ENCODE measurements at regions not wholly inside any gene's neighbourhood (a gene's known extent, or its start where the extent isn't known, plus 50 kb on each side); places are given as distances from the start of the nearest gene placed in this dataset.

DNA sequence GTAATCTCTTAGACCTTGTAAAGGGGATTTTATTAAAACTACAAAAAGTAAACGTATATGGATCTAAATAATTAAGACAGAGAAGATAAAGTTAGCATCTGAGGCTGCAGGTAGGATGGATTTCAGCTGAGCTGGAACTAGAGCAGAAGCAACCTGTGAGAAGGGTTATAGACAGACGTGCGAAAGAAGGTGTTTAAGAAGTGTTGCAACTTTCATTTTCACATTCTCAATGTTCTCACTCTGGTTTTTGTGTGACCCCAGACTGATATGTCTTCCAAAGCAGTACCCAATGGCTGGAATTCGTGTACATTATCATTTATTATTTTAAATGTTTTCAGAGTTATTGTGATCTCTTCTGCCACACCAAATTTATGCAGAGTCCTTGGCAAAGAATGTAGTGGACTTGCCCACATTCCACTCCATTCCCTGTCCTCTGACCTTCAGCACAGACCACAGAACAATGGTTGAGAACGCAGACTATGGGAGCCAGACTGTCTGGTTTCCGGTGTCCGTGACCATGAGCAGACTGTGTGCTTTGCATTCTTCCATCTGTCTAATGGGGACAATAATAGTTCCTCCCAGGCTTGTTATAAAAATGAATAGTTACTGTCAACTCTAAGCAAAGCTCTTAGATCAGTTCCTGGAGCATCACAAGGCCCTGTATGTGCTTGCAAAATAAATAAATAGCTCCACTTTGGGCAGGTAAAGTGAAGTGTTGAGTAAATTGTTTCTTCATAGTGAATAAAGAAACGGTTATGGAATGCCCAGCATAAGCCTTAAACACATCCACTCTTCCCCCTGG lies 140.6 kb upstream of the SAMSN1 start:
- peak overlapping the region; percentile 15 to 87 (median 70) for H3K4me3 Mint-ChIP-seq
- DNase-seq, result peak in 1 of 5 donors; percentile 7
- peaks cover 0 to 13% (median 0%) of the 10 kb centered on the region in 3 donors for H3K36me3 Mint-ChIP-seq
- CTCF ChIA-PET, result no interaction called here
- H3K27me3 Mint-ChIP-seq, result peaks cover 0 to 2% of the 10 kb centered on the region in 2 donors
- Histone ChIP-seq H3K4me1 (ENCODE audit: insufficient read depth, low read length) (peaks cover 10% of the 10 kb centered on the region), H3K27ac (ENCODE audit: low read depth, low read length) (no peak overlapping the region), H3K36me3 (ENCODE audit: insufficient read depth, low read length) (no peaks in the 10 kb centered on the region), H3K27me3 (ENCODE audit: insufficient read depth, low read length, poor library complexity, severe bottlenecking) (no peaks in the 10 kb centered on the region), H3K4me3 (ENCODE audit: low read length) (no peak overlapping the region), H3K9me3 (ENCODE audit: low read length) (no peaks in the 10 kb centered on the region)
- H3K9me3 Mint-ChIP-seq, result no peaks in the 10 kb centered on the region
- peaks cover 22 to 38% (median 29%) of the 10 kb centered on the region in 3 donors for H3K4me1 Mint-ChIP-seq
- POLR2A ChIA-PET, result interaction anchor here (1.0 to 1.1 kb wide), 2 partner anchors 11 to 12 kb away, joined by 3 to 4 read pairs; no protein-coding TSS in a partner anchor
- peak overlapping the region; percentile 2 to 81 (median 60) for H3K27ac Mint-ChIP-seq

DNA sequence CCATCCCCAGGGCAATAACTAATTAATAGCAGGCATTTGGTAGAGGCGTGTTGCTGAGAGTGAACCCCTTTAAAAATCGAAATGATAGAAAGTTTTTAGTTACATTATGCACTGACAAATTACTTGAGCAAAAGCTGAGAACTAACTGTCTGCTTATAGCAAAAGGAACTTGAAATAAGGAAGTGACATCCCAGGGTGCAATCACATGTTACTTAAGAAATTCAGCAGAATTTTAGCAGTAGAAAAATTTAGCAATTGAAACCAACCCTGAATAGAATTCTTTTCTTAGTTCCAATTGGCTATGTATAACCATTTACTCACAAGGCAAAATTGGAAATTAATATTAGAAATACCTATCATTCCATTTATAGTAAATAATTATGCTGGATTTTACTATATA lies 139.5 kb upstream of the SAMSN1 start:
- H3K9me3 Mint-ChIP-seq, result no peaks in the 10 kb centered on the region
- no peak overlapping the region for H3K4me3 Mint-ChIP-seq
- Histone ChIP-seq H3K4me1 (ENCODE audit: insufficient read depth, low read length) (peaks cover 10% of the 10 kb centered on the region), H3K27me3 (ENCODE audit: insufficient read depth, low read length, poor library complexity, severe bottlenecking) (no peaks in the 10 kb centered on the region), H3K9me3 (ENCODE audit: low read length) (no peaks in the 10 kb centered on the region), H3K4me3 (ENCODE audit: low read length) (no peak overlapping the region), H3K36me3 (ENCODE audit: insufficient read depth, low read length) (no peaks in the 10 kb centered on the region), H3K27ac (ENCODE audit: low read depth, low read length) (no peak overlapping the region)
- ChIA-PET POLR2A (no interaction called here), CTCF (interaction anchor here (1.8 kb wide), 1 partner anchor 14 kb away, joined by 4 read pairs; no protein-coding TSS in a partner anchor)
- DNase-seq, result no peak
- peaks cover 0 to 16% (median 0%) of the 10 kb centered on the region in 3 donors for H3K36me3 Mint-ChIP-seq
- H3K27ac Mint-ChIP-seq, result peak overlapping the region in 1 of 8 donors; percentile 1
- peaks cover 22 to 38% (median 29%) of the 10 kb centered on the region in 3 donors for H3K4me1 Mint-ChIP-seq
- peaks cover 0 to 2% of the 10 kb centered on the region in 2 donors for H3K27me3 Mint-ChIP-seq

DNA sequence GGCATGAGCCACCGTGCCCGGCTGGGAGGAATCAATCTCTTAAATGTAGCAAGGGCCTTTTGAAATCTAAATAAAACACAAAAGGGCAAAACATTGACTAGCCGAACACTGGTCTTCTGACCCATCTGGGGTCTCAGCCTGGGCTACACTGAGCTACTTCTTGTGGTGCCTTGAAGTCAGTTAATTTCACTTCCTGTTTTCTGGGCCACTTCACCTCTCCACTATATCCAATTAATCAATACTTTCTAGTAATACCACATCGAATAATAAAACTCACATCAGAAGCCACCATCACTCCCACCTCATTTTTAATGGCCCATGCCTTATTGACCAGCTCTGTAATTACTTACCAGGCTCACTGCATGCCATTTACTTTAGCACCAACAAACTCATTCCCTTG lies 138.0 kb upstream of the SAMSN1 start:
- ChIA-PET CTCF (no interaction called here), POLR2A (interaction anchor here (0.5 kb wide), 1 partner anchor 301 kb away, joined by 4 read pairs; no protein-coding TSS in a partner anchor)
- H3K27me3 Mint-ChIP-seq, result no peaks in the 10 kb centered on the region
- peaks cover 0 to 14% (median 0%) of the 10 kb centered on the region in 3 donors for H3K36me3 Mint-ChIP-seq
- Histone ChIP-seq H3K4me1 (ENCODE audit: insufficient read depth, low read length) (peaks cover 10% of the 10 kb centered on the region), H3K27me3 (ENCODE audit: insufficient read depth, low read length, poor library complexity, severe bottlenecking) (no peaks in the 10 kb centered on the region), H3K27ac (ENCODE audit: low read depth, low read length) (no peak overlapping the region), H3K36me3 (ENCODE audit: insufficient read depth, low read length) (no peaks in the 10 kb centered on the region), H3K4me3 (ENCODE audit: low read length) (no peak overlapping the region), H3K9me3 (ENCODE audit: low read length) (no peaks in the 10 kb centered on the region)
- no peaks in the 10 kb centered on the region for H3K9me3 Mint-ChIP-seq
- peaks cover 22 to 38% (median 29%) of the 10 kb centered on the region in 3 donors for H3K4me1 Mint-ChIP-seq
- no peak for DNase-seq
- peak overlapping the region in 1 of 7 donors; percentile 40 for H3K4me3 Mint-ChIP-seq
- peak overlapping the region in 2 of 8 donors; percentile 3 to 32 for H3K27ac Mint-ChIP-seq

DNA sequence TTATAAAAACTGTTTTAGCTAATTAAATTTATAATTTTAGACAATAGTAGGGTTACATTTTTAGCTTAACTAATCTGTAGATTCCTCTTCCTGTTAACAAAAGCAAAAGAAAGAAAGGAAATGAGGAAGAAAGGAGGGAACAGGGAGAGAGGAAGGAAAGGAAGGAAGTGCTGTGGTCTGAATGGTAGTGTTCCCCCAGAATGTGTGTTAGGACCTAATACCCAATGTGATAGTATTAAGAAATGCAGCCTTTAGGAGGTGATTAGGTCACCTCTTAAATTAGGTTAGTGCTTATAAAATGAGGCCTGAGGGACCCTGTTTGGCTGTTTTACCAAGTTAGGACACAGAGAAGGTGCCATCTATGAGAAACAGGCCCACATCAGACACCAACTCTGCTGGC lies 136.9 kb upstream of the SAMSN1 start:
- Mint-ChIP-seq H3K36me3 (peaks cover 0 to 16% (median 0%) of the 10 kb centered on the region in 3 donors), H3K27ac (peak overlapping the region in 1 of 8 donors; percentile 57), H3K4me1 (peaks cover 22 to 43% (median 29%) of the 10 kb centered on the region in 3 donors), H3K9me3 (no peaks in the 10 kb centered on the region), H3K27me3 (peaks cover 0 to 1% of the 10 kb centered on the region in 2 donors), H3K4me3 (no peak overlapping the region)
- H3K27me3 ChIP-seq (ENCODE audit: insufficient read depth, low read length, poor library complexity, severe bottlenecking), result no peaks in the 10 kb centered on the region
- no peaks in the 10 kb centered on the region for H3K36me3 ChIP-seq (ENCODE audit: insufficient read depth, low read length)
- H3K4me1 ChIP-seq (ENCODE audit: insufficient read depth, low read length), result peaks cover 16% of the 10 kb centered on the region
- H3K27ac ChIP-seq (ENCODE audit: low read depth, low read length), result no peak overlapping the region
- ChIA-PET POLR2A (no interaction called here), CTCF (no interaction called here)
- no peak overlapping the region for H3K4me3 ChIP-seq (ENCODE audit: low read length)
- DNase-seq, result no peak
- H3K9me3 ChIP-seq (ENCODE audit: low read length), result no peaks in the 10 kb centered on the region

DNA sequence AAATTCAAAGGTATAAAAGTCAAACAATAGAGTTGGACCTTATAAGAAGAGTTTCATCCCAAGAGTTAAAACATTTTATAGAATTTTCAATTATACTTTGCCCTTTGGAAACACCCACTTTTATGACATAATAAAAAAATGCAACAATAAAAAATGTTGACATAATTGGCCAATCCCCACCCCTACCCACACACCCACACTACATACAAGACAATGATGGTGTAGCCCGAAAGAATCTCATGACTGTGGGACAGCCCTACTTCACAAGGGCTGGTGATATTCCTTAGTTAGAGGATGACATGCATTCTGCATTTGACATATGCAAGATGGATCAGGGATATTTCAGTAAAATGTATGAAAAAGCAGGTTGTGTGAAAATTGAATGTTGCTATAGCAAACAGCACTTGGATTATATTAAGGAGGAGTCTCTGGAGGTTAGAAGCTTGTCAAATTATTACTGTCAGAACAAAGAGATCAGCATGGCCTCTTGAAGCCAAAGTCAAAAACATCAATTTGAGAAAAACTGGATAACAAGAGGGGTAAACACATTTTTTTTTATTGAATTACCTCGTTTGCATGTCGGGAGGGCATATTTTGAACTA lies 133.0 kb upstream of the SAMSN1 start:
- no peaks in the 10 kb centered on the region for H3K9me3 Mint-ChIP-seq
- no peaks in the 10 kb centered on the region for H3K9me3 ChIP-seq (ENCODE audit: low read length)
- H3K4me3 ChIP-seq (ENCODE audit: low read length), result no peak overlapping the region
- H3K27me3 ChIP-seq (ENCODE audit: insufficient read depth, low read length, poor library complexity, severe bottlenecking), result no peaks in the 10 kb centered on the region
- peak overlapping the region in 2 of 8 donors; percentile 11 to 93 for H3K27ac Mint-ChIP-seq
- H3K36me3 Mint-ChIP-seq, result peaks cover 0 to 13% (median 2%) of the 10 kb centered on the region in 3 donors
- CTCF ChIA-PET, result no interaction called here
- POLR2A ChIA-PET, result no interaction called here
- no peak for DNase-seq
- no peaks in the 10 kb centered on the region for H3K36me3 ChIP-seq (ENCODE audit: insufficient read depth, low read length)
- peaks cover 0 to 2% of the 10 kb centered on the region in 2 donors for H3K27me3 Mint-ChIP-seq
- no peak overlapping the region for H3K27ac ChIP-seq (ENCODE audit: low read depth, low read length)
- peaks cover 36 to 52% (median 41%) of the 10 kb centered on the region in 3 donors for H3K4me1 Mint-ChIP-seq
- H3K4me1 ChIP-seq (ENCODE audit: insufficient read depth, low read length), result peaks cover 43% of the 10 kb centered on the region
- H3K4me3 Mint-ChIP-seq, result no peak overlapping the region

DNA sequence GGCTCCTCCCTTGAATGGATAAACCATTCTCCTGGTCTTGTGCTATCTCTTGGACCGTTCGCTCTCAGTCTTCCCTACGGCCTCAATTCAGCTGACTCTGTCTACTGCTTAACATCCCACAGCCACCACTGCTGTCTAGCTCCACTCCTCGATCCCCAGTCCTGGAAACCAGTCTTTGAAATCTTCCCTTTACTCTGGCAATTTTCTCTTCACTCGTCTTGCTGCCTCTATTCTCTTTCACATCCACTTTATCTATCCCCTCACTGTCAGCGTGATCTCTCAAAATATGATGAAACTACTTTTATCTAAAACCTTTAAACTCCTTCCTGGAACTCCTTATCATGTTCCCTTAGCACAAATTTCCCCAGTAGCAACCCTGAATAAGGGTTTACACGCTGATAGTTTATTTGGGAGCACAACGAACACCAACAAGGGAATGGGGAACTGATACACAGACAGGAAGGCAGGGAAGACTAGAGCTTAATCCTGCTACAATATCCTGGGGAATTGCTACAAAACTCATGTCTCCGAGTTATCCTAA lies 131.6 kb upstream of the SAMSN1 start:
- Mint-ChIP-seq H3K9me3 (no peaks in the 10 kb centered on the region), H3K4me3 (peak overlapping the region in 2 of 7 donors; percentile 20 to 54), H3K36me3 (peaks cover 0 to 13% (median 4%) of the 10 kb centered on the region in 3 donors), H3K4me1 (peaks cover 32 to 42% (median 36%) of the 10 kb centered on the region in 3 donors), H3K27ac (peak overlapping the region in 6 of 8 donors; percentile 6 to 98 (median 94)), H3K27me3 (peaks cover 0 to 2% of the 10 kb centered on the region in 2 donors)
- peak overlapping the region; percentile 64 for H3K27ac ChIP-seq (ENCODE audit: low read depth, low read length)
- H3K27me3 ChIP-seq (ENCODE audit: insufficient read depth, low read length, poor library complexity, severe bottlenecking), result no peaks in the 10 kb centered on the region
- ChIA-PET POLR2A (no interaction called here), CTCF (no interaction called here)
- DNase-seq, result no peak
- H3K9me3 ChIP-seq (ENCODE audit: low read length), result no peaks in the 10 kb centered on the region
- H3K4me3 ChIP-seq (ENCODE audit: low read length), result peak overlapping the region; percentile 2
- no peaks in the 10 kb centered on the region for H3K36me3 ChIP-seq (ENCODE audit: insufficient read depth, low read length)
- H3K4me1 ChIP-seq (ENCODE audit: insufficient read depth, low read length), result peaks cover 43% of the 10 kb centered on the region

DNA sequence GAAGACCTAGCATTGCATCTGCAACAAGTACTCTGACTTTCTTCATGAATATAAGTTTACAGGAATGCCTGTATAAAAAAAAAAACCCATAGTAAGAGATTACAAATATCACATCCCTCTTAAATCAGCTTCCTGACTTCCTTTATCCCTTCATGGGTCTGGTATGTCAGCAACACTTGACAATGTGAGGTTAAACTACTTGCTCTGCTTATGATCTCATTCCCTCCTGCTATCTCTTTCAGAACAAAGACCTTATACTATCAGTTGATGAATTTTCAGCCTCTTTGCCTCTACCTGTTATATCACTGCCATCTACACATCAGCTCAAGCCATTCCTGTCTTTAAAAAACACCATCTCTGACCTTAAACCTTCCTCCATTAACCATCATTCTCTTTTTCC lies 130.9 kb upstream of the SAMSN1 start:
- no peaks in the 10 kb centered on the region for H3K36me3 ChIP-seq (ENCODE audit: insufficient read depth, low read length)
- no peak for DNase-seq
- Mint-ChIP-seq H3K27ac (peak overlapping the region; percentile 88 to 98 (median 94)), H3K4me3 (peak overlapping the region in 5 of 7 donors; percentile 2 to 64 (median 46)), H3K27me3 (peaks cover 0 to 2% of the 10 kb centered on the region in 2 donors), H3K9me3 (no peaks in the 10 kb centered on the region), H3K36me3 (peaks cover 0 to 13% (median 4%) of the 10 kb centered on the region in 3 donors), H3K4me1 (peaks cover 32 to 42% (median 36%) of the 10 kb centered on the region in 3 donors)
- POLR2A ChIA-PET, result no interaction called here
- peaks cover 43% of the 10 kb centered on the region for H3K4me1 ChIP-seq (ENCODE audit: insufficient read depth, low read length)
- peak overlapping the region; percentile 64 for H3K27ac ChIP-seq (ENCODE audit: low read depth, low read length)
- CTCF ChIA-PET, result no interaction called here
- H3K27me3 ChIP-seq (ENCODE audit: insufficient read depth, low read length, poor library complexity, severe bottlenecking), result no peaks in the 10 kb centered on the region
- no peaks in the 10 kb centered on the region for H3K9me3 ChIP-seq (ENCODE audit: low read length)
- H3K4me3 ChIP-seq (ENCODE audit: low read length), result peak overlapping the region; percentile 33

Measured in CD8-positive, alpha-beta memory T cell (primary cell).